ENCODE measurements at regions not wholly inside any gene's neighbourhood (a gene's known extent, or its start where the extent isn't known, plus 50 kb on each side); places are given as distances from the start of the nearest gene placed in this dataset.

- TF ChIP-seq GATA3 (IDR thresholded peaks at IDR 0.05; ENCODE audit: low read depth, low read length) = no peak
Measured at GRCh38 chr2:185967335-185967734, 228.7 kb downstream of the FSIP2 start.

DNA sequence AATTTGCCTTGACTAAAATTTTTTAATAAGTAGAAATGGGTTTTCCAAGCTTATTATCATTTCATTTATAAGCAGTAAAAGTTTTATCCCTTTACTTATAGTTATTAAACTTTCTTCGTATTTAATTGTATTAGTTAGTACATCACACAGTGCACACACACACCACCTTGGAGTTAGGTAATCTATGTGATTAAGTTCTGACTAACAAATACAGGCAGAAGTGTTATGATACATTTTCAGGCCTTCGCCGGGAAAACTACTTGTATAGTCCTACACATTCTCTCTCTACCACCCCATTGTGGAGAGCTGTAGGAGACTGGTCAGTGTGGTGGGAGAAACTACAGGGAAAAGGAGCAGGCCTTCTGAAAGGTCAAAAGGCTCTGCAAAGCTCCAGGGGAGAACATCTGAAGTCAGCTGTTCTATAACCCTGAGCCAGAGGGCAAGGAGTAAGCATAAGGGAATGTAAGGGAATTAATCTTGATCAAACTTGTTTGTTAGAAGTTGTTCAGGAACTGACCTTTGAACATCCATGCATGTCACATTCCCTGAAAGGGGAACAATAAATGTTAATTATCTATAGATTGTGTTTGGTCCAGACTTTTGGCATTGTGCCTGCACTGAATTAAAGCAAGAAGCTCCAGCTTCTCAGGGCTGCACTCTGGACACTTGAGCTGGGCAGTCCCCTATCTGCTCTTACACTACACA lies 231.7 kb downstream of the FSIP2 start:
- no peak for TF ChIP-seq GATA3 (IDR thresholded peaks at IDR 0.05; ENCODE audit: low read depth, low read length)
- TF ChIP-seq GATA2 (IDR thresholded peaks at IDR 0.05; ENCODE audit: low read depth, low read length) = no peak

- TF ChIP-seq GATA3 (IDR thresholded peaks at IDR 0.05; ENCODE audit: low read depth, low read length) = peak; percentile 13; the same call in 1 of the 2 replicates
- no peak for TF ChIP-seq GATA2 (IDR thresholded peaks at IDR 0.05; ENCODE audit: low read depth, low read length)
Measured at GRCh38 chr2:185978634-185979407, 240.2 kb downstream of the FSIP2 start.

- no peak for TF ChIP-seq GATA3 (IDR thresholded peaks at IDR 0.05; ENCODE audit: low read depth, low read length)
- TF ChIP-seq GATA2 (IDR thresholded peaks at IDR 0.05; ENCODE audit: low read depth, low read length) = no peak
Measured at GRCh38 chr2:185979546-185980071, 241.0 kb downstream of the FSIP2 start.

DNA sequence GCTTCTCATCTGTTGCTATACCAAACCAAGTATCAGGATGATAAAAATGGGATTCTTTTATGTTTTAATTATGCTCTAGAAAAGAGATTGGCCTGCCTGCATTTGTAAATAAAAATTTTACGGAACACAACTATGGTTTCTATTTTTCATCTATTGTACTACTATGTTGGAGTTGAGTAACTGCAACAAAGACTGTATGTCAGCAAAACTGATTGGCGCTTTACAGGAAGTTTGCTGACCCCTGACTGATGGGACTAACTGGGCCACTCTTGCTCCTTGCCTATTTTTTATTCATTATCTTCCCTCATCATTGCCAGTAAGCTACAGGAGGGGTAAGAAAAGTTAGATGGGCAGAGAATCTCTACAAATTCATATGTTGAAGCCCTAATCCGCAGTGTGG lies 242.3 kb downstream of the FSIP2 start:
- TF ChIP-seq GATA3 (IDR thresholded peaks at IDR 0.05; ENCODE audit: low read depth, low read length) = no peak
- no peak for TF ChIP-seq GATA2 (IDR thresholded peaks at IDR 0.05; ENCODE audit: low read depth, low read length)

DNA sequence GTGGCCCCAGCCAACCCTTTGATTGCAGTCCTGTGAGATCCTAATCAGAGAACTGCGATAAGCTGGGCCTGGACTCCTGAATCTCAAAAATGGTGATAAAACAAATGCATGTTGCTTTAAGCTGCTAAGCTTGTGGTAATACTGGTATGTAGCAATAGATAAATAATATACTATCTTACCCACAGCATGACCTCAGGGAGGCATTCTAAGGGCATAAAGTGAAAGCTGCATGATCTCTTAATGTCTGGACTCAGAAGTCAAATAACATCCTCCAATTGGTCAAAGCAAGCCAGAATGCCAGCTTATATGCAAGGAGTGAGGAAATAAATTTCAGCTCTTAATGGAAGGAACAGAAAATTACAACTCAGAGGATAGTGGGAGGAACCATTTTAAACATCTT lies 246.1 kb downstream of the FSIP2 start:
- no peak for TF ChIP-seq GATA2 (IDR thresholded peaks at IDR 0.05; ENCODE audit: low read depth, low read length)
- TF ChIP-seq GATA3 (IDR thresholded peaks at IDR 0.05; ENCODE audit: low read depth, low read length) = no peak

DNA sequence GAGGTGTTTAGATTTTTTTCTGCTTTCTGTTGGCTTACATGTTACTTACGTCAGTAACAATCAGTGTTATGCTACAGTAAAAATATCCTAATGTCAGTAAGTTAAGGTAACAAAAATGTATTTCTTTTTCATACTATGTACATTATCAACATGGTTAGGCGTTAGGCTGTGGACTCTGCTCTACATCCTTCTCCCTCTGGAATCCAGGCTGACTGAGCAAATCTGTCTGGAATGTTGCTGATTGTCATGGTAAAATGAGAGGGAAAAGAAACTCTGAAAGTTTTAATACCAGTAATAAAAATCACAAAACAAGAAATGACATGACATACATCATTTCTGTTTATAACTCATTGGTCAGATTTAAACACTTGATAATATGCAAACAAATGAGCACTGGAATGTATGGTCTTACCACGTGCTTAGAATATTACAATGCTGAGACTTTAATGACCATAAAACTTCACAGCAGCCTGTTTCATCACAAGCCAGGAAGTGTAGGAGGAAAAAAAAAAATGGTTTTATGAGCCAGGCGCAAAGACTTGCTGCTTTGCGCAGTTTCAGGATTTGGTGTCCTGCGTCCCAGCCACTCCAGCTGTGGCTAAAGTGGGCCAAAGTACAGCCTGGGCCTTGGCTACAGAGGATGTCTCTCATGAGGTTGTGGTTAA lies 252.4 kb downstream of the FSIP2 start:
- TF ChIP-seq GATA3 (IDR thresholded peaks at IDR 0.05; ENCODE audit: low read depth, low read length) (no peak), GATA2 (IDR thresholded peaks at IDR 0.05; ENCODE audit: low read depth, low read length) (no peak)

DNA sequence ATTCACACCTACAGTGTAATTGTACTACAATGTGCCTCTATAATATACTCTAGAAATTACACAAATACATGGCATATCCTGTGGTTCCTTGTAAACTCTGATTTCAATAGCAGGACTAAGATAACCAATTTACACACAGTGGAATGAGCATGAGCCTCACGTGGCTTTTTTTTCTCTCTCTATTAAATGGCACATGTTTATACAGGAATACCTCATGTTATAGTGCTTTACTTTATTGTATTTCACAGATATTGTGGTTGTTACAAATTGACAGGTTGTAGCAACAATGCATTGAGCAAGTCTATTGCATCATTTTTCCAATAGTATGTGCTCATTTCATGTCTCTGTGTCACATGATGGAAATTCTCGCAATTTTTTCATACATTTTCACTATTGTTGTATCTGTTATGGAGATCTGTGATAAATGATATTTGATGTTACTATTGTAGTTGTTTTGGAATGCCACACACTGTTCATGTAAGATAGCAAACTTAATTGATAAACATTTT lies 260.0 kb downstream of the FSIP2 start:
- TF ChIP-seq GATA2 (IDR thresholded peaks at IDR 0.05; ENCODE audit: low read depth, low read length) = no peak
- TF ChIP-seq GATA3 (IDR thresholded peaks at IDR 0.05; ENCODE audit: low read depth, low read length) = no peak

DNA sequence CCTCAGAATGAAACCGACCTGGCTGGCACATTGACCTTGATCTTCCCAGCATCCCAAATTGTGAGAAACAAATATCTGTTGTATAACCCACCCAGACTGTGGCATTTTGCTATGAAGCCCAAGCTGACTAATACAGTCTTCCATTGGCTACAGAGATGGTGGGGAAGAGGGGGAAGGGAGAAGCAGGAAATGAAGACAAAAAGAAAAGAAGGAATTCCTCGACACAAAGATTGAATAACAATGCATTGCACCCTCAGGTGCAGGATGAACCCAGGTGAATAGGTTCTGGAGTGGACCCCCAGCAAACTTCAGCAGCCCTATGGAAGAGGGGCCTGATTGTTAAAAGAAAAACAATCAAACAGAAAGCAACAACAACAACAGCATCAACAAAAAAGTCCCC lies 270.7 kb downstream of the FSIP2 start:
- TF ChIP-seq GATA3 (IDR thresholded peaks at IDR 0.05; ENCODE audit: low read depth, low read length) = no peak
- TF ChIP-seq GATA2 (IDR thresholded peaks at IDR 0.05; ENCODE audit: low read depth, low read length) = no peak

DNA sequence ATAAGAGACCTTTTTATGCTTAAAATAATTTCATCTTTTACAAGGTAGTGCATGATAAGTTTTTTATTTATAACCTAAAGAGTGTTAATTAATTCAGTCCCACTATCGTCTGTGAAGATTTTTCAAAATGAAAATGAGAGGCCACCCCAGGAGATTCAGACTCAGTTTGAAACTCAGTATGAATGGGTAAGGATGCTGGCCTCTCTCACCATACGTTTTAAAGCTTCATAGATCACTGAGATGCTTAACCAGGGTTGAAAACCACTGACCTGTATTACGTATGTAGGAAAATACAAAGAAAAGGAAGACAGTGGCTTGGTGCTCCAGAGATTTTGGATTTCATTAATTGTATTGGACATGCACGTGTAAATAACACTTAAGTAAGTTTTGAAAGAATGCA lies 278.7 kb downstream of the FSIP2 start:
- TF ChIP-seq GATA3 (IDR thresholded peaks at IDR 0.05; ENCODE audit: low read depth, low read length) = no peak
- no peak for TF ChIP-seq GATA2 (IDR thresholded peaks at IDR 0.05; ENCODE audit: low read depth, low read length)

DNA sequence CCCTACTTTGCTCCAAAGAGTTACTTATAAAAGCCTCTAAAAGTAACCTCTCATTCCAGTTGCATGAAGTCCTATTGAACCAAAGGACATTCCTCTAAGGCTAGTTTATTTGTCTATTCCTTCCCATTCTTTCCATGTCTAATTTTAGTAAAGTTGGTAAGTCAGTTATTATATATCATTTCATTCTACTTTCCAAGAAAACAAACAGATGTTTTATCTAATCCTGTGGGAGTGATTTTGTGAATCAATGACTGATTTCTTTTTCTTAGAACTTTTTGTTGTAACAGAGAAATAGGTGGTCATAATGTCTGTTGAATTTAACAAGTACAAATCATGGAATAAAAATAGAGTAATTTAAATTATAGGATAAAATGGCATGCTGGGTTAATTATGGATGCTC lies 286.3 kb downstream of the FSIP2 start:
- TF ChIP-seq GATA2 (IDR thresholded peaks at IDR 0.05; ENCODE audit: low read depth, low read length) (no peak), GATA3 (IDR thresholded peaks at IDR 0.05; ENCODE audit: low read depth, low read length) (no peak)

- TF ChIP-seq GATA3 (IDR thresholded peaks at IDR 0.05; ENCODE audit: low read depth, low read length) (no peak), GATA2 (IDR thresholded peaks at IDR 0.05; ENCODE audit: low read depth, low read length) (no peak)
Measured at GRCh38 chr2:186027922-186028321, 289.3 kb downstream of the FSIP2 start.

DNA sequence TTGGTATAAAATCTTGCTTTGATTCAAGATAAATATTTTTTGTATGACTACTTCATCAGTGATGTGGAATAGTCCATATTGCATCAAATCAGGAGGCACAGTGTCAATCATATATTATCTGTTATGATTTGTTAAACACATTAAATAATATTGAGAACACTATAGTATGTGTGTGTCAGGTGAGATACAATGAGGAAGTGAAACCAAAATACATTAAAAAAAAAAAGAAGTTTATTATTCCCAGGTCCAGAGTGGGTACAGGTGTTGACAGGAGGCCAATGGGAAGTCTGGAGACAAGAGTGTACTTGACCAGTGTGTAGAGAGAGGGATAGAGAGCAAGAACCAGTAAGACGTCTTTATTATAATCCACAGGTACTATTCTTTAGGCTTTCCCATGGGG lies 292.6 kb downstream of the FSIP2 start:
- TF ChIP-seq GATA2 (IDR thresholded peaks at IDR 0.05; ENCODE audit: low read depth, low read length) = no peak
- no peak for TF ChIP-seq GATA3 (IDR thresholded peaks at IDR 0.05; ENCODE audit: low read depth, low read length)

GRCh38 chr2:186032102-186032738 lies 293.6 kb downstream of the FSIP2 start:
- TF ChIP-seq GATA2 (IDR thresholded peaks at IDR 0.05; ENCODE audit: low read depth, low read length) (no peak), GATA3 (IDR thresholded peaks at IDR 0.05; ENCODE audit: low read depth, low read length) (no peak)
